ENCODE measurements at regions not wholly inside any gene's neighbourhood (a gene's known extent, or its start where the extent isn't known, plus 50 kb on each side); places are given as distances from the start of the nearest gene placed in this dataset.

- Histone ChIP-seq H3K27ac (no peak overlapping the region), H3K36me3 (no peaks in the 10 kb centered on the region), H3K27me3 (no peaks in the 10 kb centered on the region), H3K4me3 (no peak overlapping the region), H3K4me1 (no peaks in the 10 kb centered on the region), H3K9me3 (no peaks in the 10 kb centered on the region)
- ATAC-seq = no peak
- no peak for TF ChIP-seq EP300 (IDR thresholded peaks at IDR 0.05)
These were observed 119.3 kb upstream of the PITX2 start for GRCh38 chr4:110742143-110742542.

DNA sequence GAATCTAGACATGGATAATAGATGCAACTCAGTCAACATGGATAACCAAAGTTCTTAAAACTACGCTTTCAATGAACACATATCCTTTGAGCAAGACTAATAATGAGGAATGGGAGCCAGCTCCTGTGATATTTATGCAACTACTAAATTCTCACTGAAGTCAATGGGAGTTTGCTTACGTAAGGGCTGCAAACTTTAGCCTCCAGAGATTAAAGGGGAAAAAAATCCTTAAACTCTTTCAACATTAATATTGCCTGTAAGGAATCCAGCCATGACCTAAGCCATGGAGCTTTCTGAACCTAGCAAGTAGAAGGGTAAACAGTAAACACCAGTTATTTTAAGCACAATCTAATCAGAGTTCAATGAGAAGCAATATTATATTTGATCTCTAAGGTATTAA is 125.2 kb upstream of the PITX2 start:
- H3K27me3 ChIP-seq = no peaks in the 10 kb centered on the region
- ATAC-seq = no peak
- TF ChIP-seq POLR2A (IDR thresholded peaks at IDR 0.05) (no peak), EP300 (IDR thresholded peaks at IDR 0.05) (no peak), POLR2AphosphoS5 (IDR thresholded peaks at IDR 0.05) (no peak)
- TF ChIP-seq, protein P1, sequence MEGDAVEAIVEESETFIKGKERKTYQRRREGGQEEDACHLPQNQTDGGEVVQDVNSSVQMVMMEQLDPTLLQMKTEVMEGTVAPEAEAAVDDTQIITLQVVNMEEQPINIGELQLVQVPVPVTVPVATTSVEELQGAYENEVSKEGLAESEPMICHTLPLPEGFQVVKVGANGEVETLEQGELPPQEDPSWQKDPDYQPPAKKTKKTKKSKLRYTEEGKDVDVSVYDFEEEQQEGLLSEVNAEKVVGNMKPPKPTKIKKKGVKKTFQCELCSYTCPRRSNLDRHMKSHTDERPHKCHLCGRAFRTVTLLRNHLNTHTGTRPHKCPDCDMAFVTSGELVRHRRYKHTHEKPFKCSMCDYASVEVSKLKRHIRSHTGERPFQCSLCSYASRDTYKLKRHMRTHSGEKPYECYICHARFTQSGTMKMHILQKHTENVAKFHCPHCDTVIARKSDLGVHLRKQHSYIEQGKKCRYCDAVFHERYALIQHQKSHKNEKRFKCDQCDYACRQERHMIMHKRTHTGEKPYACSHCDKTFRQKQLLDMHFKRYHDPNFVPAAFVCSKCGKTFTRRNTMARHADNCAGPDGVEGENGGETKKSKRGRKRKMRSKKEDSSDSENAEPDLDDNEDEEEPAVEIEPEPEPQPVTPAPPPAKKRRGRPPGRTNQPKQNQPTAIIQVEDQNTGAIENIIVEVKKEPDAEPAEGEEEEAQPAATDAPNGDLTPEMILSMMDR (IDR thresholded peaks at IDR 0.05) = no peak
- H3K4me3 ChIP-seq = no peak overlapping the region
- no peaks in the 10 kb centered on the region for H3K9me3 ChIP-seq
- no peak overlapping the region for H3K27ac ChIP-seq
- 66 to 95% methylated on average over 2 of the region's 2 CpGs for WGBS, 2 donors (ENCODE audit: low coverage in 1 of 2)
- H3K4me1 ChIP-seq = no peaks in the 10 kb centered on the region
- no peaks in the 10 kb centered on the region for H3K36me3 ChIP-seq

GRCh38 chr4:110751183-110751582 is 128.3 kb upstream of the PITX2 start:
- no peaks in the 10 kb centered on the region for H3K4me1 ChIP-seq
- H3K27ac ChIP-seq = no peak overlapping the region
- H3K4me3 ChIP-seq = no peak overlapping the region
- no peaks in the 10 kb centered on the region for H3K36me3 ChIP-seq
- WGBS, 2 donors (ENCODE audit: low coverage in 1 of 2) = 86 to 97% methylated on average over 3 of the region's 3 CpGs
- TF ChIP-seq, protein P1 (IDR thresholded peaks at IDR 0.05) = no peak
- TF ChIP-seq EP300 (IDR thresholded peaks at IDR 0.05) (no peak), POLR2A (IDR thresholded peaks at IDR 0.05) (no peak), POLR2AphosphoS5 (IDR thresholded peaks at IDR 0.05) (no peak)
- no peaks in the 10 kb centered on the region for H3K9me3 ChIP-seq
- no peaks in the 10 kb centered on the region for H3K27me3 ChIP-seq
- ATAC-seq = no peak

GRCh38 chr4:110751986-110752385 is 129.1 kb upstream of the PITX2 start:
- Histone ChIP-seq H3K4me3 (no peak overlapping the region), H3K27ac (no peak overlapping the region), H3K9me3 (no peaks in the 10 kb centered on the region), H3K36me3 (no peaks in the 10 kb centered on the region), H3K27me3 (no peaks in the 10 kb centered on the region), H3K4me1 (no peaks in the 10 kb centered on the region)
- WGBS, 2 donors (ENCODE audit: low coverage in 1 of 2) = 52 to 63% methylated on average over 2 of the region's 2 CpGs
- TF ChIP-seq POLR2AphosphoS5 (IDR thresholded peaks at IDR 0.05) (no peak), POLR2A (IDR thresholded peaks at IDR 0.05) (no peak), EP300 (IDR thresholded peaks at IDR 0.05) (no peak)
- TF ChIP-seq, protein P1 (IDR thresholded peaks at IDR 0.05) = no peak
- no peak for ATAC-seq

DNA sequence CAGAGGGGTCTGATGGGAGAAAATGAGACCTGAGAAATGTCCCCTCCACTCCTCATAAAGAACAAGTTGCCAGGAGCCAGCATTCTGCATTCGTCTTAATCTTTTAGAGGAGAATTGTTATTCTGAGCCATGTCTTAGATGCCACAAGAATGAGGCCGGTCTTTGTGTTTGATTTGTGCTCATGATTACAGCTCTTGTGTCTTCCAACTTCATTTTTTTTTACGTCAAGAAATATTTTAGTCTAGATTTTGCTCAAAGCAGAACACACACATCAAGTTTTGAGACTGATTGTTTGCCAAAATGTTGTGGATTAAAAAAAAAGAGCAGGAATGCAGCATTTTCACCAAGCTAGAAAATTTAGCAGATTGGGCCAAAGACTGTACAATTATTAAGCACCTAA is 130.6 kb upstream of the PITX2 start:
- Histone ChIP-seq H3K27ac (no peak overlapping the region), H3K36me3 (no peaks in the 10 kb centered on the region), H3K27me3 (no peaks in the 10 kb centered on the region), H3K4me3 (no peak overlapping the region), H3K9me3 (no peaks in the 10 kb centered on the region), H3K4me1 (no peaks in the 10 kb centered on the region)
- WGBS, 2 donors (ENCODE audit: low coverage in 1 of 2) = 50 to 54% methylated on average over 2 to 3 of the region's 3 CpGs
- ATAC-seq = no peak
- TF ChIP-seq POLR2AphosphoS5 (IDR thresholded peaks at IDR 0.05) (no peak), EP300 (IDR thresholded peaks at IDR 0.05) (no peak), POLR2A (IDR thresholded peaks at IDR 0.05) (no peak)
- TF ChIP-seq, protein P1 (IDR thresholded peaks at IDR 0.05) = no peak

GRCh38 chr4:110754716-110755115 is 131.8 kb upstream of the PITX2 start:
- Histone ChIP-seq H3K9me3 (no peaks in the 10 kb centered on the region), H3K27ac (no peak overlapping the region), H3K36me3 (no peaks in the 10 kb centered on the region), H3K4me3 (no peak overlapping the region), H3K4me1 (no peaks in the 10 kb centered on the region), H3K27me3 (no peaks in the 10 kb centered on the region)
- ATAC-seq = no peak
- TF ChIP-seq POLR2AphosphoS5 (IDR thresholded peaks at IDR 0.05) (no peak), POLR2A (IDR thresholded peaks at IDR 0.05) (no peak), EP300 (IDR thresholded peaks at IDR 0.05) (no peak)
- TF ChIP-seq, protein P1 (IDR thresholded peaks at IDR 0.05) = no peak
- 70 to 73% methylated on average over 2 of the region's 2 CpGs for WGBS, 2 donors (ENCODE audit: low coverage in 1 of 2)
